GM21447 (cell line): ENCODE measurements at regions not wholly inside any gene's neighbourhood (a gene's known extent, or its start where the extent isn't known, plus 50 kb on each side); places are given as distances from the start of the nearest gene placed in this dataset.
A peak's percentile ranks its signal among the peaks of the same experiment; 100 is the strongest.

Source experiments
- ATAC-seq: cut with Tn5 transposase; IDR thresholded peaks from one replicate; pipeline ENCODE4 v1.9.1; 2021; ENCODE audit not compliant: unreplicated experiment

- ATAC-seq, result no peak
Measured at GRCh38 chr1:87853576-87854351, 525.1 kb downstream of the LMO4 start.

- ATAC-seq, result no peak
Measured at GRCh38 chr1:87863317-87863716, 534.6 kb downstream of the LMO4 start.

DNA sequence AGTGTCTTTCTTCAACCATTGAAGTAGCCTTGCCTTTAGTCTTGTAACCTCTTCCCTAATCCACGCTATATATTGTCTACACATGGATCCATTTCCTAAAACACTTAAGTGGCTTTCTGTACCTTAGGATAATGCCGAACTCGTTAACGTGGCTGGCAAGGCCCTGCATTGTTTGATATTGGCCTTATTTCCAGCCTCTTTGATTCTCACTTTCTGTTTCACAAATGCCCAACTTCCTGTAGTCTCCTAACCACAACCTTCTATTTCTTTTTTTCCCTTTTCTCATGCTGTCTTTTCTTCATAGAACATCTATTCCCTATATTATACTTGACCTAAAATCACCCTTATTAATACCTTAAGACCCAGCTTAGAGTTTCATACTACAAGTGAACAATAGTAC lies 536.0 kb downstream of the LMO4 start:
- ATAC-seq, result peak; percentile 75

GRCh38 chr1:87866416-87866815 lies 537.7 kb downstream of the LMO4 start:
- ATAC-seq, result no peak

- no peak for ATAC-seq
Measured at GRCh38 chr1:87867626-87868025, 538.9 kb downstream of the LMO4 start.

- ATAC-seq, result no peak
Measured at GRCh38 chr1:87869567-87869966, 540.9 kb downstream of the LMO4 start.

DNA sequence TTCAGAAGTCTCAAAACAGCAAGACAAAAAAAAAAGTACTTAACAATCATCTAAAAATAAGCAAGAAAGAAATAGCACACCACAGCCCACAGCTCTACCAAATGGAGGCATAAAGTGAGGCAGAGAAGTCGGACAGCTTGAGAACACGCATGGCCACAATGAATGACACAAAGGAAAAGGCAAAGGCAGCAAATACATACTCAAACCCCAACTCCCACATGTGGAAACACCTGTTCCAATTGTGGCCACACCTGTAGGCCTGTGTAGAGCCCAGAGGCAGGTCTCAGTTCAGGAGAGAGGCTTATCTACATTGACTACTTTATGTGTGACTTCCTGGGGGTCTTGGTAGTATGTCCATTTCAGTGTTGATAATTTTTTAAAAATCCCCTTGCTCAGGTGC lies 543.5 kb downstream of the LMO4 start:
- no peak for ATAC-seq

GRCh38 chr1:87872692-87873091 lies 544.0 kb downstream of the LMO4 start:
- ATAC-seq, result no peak

DNA sequence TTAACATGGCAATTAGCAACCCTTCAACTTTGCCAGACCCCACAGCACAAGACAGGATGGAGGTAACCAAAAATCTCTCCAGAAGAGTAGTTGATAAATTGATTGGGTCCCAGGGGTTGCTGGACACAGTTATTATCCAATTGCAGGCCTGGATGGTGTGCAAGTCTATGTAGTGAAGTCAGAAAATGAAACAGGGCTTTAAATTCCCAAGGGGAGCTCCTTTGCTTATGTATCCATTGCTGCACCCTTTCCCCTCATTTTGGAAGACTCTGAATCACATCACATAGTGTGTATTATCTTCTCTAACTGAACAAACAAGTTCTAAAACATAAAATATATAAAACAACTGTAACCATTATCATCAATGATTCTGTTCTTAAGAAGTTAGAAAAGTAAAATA lies 550.2 kb downstream of the LMO4 start:
- ATAC-seq, result no peak

- ATAC-seq, result no peak
Measured at GRCh38 chr1:87880098-87880760, 551.5 kb downstream of the LMO4 start.

- ATAC-seq, result no peak
Measured at GRCh38 chr1:87880764-87881163, 552.1 kb downstream of the LMO4 start.

- no peak for ATAC-seq
Measured at GRCh38 chr1:87883906-87884305, 555.2 kb downstream of the LMO4 start.

- ATAC-seq, result no peak
Measured at GRCh38 chr1:87884581-87884980, 555.9 kb downstream of the LMO4 start.

- no peak for ATAC-seq
Measured at GRCh38 chr1:87885278-87886025, 556.8 kb downstream of the LMO4 start.

DNA sequence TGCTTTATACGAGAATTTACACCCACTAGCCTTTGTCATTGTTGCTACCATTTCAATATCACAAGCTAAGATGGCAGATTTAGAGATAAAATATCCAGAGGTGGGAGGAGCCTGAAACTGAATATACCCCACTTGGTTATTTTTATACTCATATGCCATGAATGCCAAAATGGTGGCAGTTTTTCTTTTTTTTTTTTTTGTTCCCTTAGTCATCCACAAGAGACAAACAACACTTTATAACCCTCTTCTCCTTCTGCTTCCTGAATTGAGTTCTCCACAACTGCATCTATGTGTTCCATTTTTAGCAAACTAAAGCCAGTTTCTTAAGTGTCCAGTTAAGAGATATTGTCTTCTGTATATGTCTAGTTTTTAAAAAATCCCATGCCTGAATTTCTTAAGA lies 558.4 kb downstream of the LMO4 start:
- no peak for ATAC-seq

- ATAC-seq, result no peak
Measured at GRCh38 chr1:87888446-87888845, 559.8 kb downstream of the LMO4 start.

- ATAC-seq, result peak; percentile 81
Measured at GRCh38 chr1:87894062-87894461, 565.4 kb downstream of the LMO4 start.

- no peak for ATAC-seq
Measured at GRCh38 chr1:87897481-87897880, 568.8 kb downstream of the LMO4 start.

DNA sequence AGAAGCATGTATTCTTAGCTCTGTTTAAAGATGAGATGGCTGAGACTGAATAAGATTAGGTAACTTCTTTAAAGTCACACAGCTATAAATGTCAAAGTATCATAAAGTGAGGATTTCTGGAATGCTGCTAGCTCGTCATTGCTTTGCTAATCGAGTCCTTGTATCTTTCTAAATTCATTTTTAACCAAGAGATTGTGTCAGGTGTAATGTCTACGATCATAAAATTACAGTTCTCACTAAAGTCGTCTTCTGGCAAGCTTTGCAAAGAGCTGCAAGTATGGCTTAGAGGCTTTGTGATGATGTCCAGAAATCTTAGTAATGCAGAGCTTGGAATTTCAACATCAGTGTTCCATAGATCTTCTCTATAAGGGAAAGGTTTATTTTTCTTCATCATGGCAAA lies 569.8 kb downstream of the LMO4 start:
- no peak for ATAC-seq

GRCh38 chr1:87899017-87899416 lies 570.3 kb downstream of the LMO4 start:
- no peak for ATAC-seq

DNA sequence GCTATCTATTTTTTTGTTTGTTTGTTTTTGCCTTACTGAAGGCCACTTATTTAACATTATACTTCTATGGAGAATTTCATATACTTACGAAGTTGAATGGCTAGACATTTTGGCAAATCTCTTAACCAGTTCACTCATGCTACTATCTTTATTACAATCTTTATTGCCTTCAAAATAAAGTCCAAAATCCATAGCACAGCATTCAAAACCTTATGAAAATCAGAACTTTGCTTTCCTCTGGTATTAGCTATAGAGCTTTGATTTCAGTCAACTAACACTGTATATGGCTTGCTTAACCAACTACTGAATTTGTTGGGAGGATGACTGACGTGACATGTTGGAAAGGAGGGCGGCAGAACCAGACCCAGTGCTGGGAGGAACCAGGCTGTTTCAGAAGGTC lies 571.1 kb downstream of the LMO4 start:
- no peak for ATAC-seq

DNA sequence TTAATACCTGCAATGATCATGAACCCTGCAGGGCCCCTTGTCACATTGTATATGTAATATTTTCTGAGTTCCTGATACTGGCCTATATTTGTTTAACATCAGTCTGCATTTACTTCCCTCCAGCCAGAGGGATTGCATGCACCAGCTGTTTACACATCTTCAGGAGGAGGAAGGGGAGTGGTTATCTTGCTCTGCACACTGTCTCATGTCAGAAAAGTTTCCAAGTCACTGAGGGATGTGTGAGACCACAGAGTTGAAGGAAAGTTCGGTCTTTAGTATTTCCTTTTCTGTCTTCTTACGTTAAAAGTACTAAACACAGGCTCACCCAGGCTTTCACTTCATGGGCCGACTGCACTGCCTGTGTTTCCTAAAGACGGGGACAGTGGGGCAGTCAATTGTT lies 574.1 kb downstream of the LMO4 start:
- peak; percentile 87 for ATAC-seq
